Spinal cord (tissue), 9 donors: ENCODE measurements at regions not wholly inside any gene's neighbourhood (a gene's known extent, or its start where the extent isn't known, plus 50 kb on each side); places are given as distances from the start of the nearest gene placed in this dataset.

ENCODE experiments used
- DNase-seq, 6 donors: peaks; one replicate each; pipeline versions ENCODE4 v3.0.0 to v3.0.0-alpha.2; 2013 to 2015; ENCODE audit warnings: low spot score in 6 of 6, low read depth in 4 of 6
- H3K27ac ChIP-seq: one replicate; pipeline ENCODE4 v1.5.1; 2013; ENCODE audit warnings: low read depth, low read length, control low read depth
- H3K27me3 ChIP-seq: one replicate; pipeline ENCODE4 v1.6.1; 2013; ENCODE audit warnings: low read length; ENCODE audit not compliant: control insufficient read depth, insufficient read depth
- H3K36me3 ChIP-seq: one replicate; pipeline ENCODE4 v1.6.1; 2013; ENCODE audit warnings: low read length; ENCODE audit not compliant: control insufficient read depth, insufficient read depth
- H3K4me1 ChIP-seq: one replicate; pipeline ENCODE4 v1.6.1; 2013; ENCODE audit warnings: low read length; ENCODE audit not compliant: control insufficient read depth, insufficient read depth
- H3K4me3 ChIP-seq: one replicate; pipeline ENCODE4 v1.5.1; 2013; ENCODE audit warnings: low read depth, low read length, control low read depth
- H3K9me3 ChIP-seq: one replicate; pipeline ENCODE4 v1.6.1; 2013; ENCODE audit warnings: low read length; ENCODE audit not compliant: control insufficient read depth, insufficient read depth
- WGBS: methylation state at CpG from one replicate; pipeline ENCODE4 v1.1.5; 2013; ENCODE audit warnings: missing lambda C conversion rate; ENCODE audit not compliant: insufficient coverage; 5-methylcytosine and 5-hydroxymethylcytosine counted together
- donor health status: healthy.

GRCh38 chr4:10366628-10367027 is 90.6 kb downstream of the ZNF518B start:
- Histone ChIP-seq H3K9me3 (no peaks in the 10 kb centered on the region), H3K27me3 (no peaks in the 10 kb centered on the region), H3K4me3 (no peak overlapping the region), H3K4me1 (no peaks in the 10 kb centered on the region), H3K27ac (no peak overlapping the region), H3K36me3 (no peaks in the 10 kb centered on the region)
- DNase-seq: no peak

DNA sequence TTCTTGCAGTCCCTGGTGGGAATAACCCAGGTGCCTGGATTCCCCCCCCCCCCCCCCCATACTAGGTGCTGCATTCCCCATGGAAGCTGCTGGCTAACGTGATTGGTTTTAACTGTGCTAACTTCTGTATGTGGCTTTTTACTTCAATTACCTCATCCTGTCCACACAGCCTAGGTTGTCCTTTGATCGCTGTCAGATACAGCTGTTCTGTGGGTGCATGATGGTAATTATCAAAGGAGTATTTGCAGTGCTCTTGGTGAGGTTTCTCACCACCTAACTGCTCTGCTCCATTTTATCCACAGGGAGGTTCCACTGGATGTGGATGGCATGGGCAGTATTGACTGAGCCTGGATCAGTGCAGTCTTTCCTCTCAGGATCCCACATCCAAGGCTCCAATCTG is 93.0 kb downstream of the ZNF518B start:
- no peaks in the 10 kb centered on the region for H3K36me3 ChIP-seq

GRCh38 chr4:10354746-10355145 is 102.5 kb downstream of the ZNF518B start:
- no peaks in the 10 kb centered on the region for H3K4me1 ChIP-seq
- no peaks in the 10 kb centered on the region for H3K27me3 ChIP-seq
- no peaks in the 10 kb centered on the region for H3K9me3 ChIP-seq
- H3K36me3 ChIP-seq: no peaks in the 10 kb centered on the region
- H3K27ac ChIP-seq: no peak overlapping the region
- DNase-seq: no peak
- no peak overlapping the region for H3K4me3 ChIP-seq

More for the DNA sequence above, 93.0 kb downstream of the ZNF518B start:
- Histone ChIP-seq H3K4me3 (no peak overlapping the region), H3K4me1 (no peaks in the 10 kb centered on the region), H3K27ac (no peak overlapping the region), H3K27me3 (no peaks in the 10 kb centered on the region), H3K9me3 (no peaks in the 10 kb centered on the region)
- WGBS: no CpG with 5 or more reads among the region's 2 CpGs
- DNase-seq: no peak

- Histone ChIP-seq H3K27me3 (no peaks in the 10 kb centered on the region), H3K4me1 (no peaks in the 10 kb centered on the region), H3K4me3 (no peak overlapping the region)
Observed at GRCh38 chr4:10354225-10354624, 103.0 kb downstream of the ZNF518B start.

GRCh38 chr4:10353110-10353509 is 104.1 kb downstream of the ZNF518B start:
- no peak overlapping the region for H3K4me3 ChIP-seq
- H3K27me3 ChIP-seq: no peaks in the 10 kb centered on the region
- no peaks in the 10 kb centered on the region for H3K36me3 ChIP-seq
- no peaks in the 10 kb centered on the region for H3K9me3 ChIP-seq
- DNase-seq: no peak
- no peak overlapping the region for H3K27ac ChIP-seq
- no peaks in the 10 kb centered on the region for H3K4me1 ChIP-seq

More at GRCh38 chr4:10354225-10354624, 103.0 kb downstream of the ZNF518B start:
- Histone ChIP-seq H3K36me3 (no peaks in the 10 kb centered on the region), H3K27ac (no peak overlapping the region), H3K9me3 (no peaks in the 10 kb centered on the region)
- WGBS: 71% methylated on average over 2 of the region's 2 CpGs
- peak in 1 of 6 donors; percentile 10 for DNase-seq

DNA sequence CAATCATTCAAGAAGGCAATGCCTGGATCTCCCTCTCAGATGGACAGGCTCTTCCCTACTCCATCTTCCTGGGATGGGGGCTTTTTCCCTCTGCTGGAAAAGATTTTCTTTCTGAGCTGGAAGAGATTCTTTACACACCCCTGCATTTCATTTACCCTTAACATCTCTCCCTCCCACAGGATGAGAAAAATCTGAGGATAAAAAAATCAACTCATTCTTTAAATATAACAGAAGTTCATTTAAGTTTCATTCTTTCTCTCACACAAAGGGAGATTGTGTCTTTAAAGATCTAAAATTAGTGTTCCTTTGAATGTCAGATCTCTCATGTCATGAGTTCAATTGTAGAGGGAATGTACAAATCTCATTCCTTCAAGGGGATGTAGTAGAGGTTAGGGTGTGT is 109.0 kb downstream of the ZNF518B start:
- no peak overlapping the region for H3K27ac ChIP-seq
- no peak for DNase-seq
- no peaks in the 10 kb centered on the region for H3K4me1 ChIP-seq
- H3K9me3 ChIP-seq: no peaks in the 10 kb centered on the region
- no peaks in the 10 kb centered on the region for H3K36me3 ChIP-seq
- no peaks in the 10 kb centered on the region for H3K27me3 ChIP-seq
- no peak overlapping the region for H3K4me3 ChIP-seq

DNA sequence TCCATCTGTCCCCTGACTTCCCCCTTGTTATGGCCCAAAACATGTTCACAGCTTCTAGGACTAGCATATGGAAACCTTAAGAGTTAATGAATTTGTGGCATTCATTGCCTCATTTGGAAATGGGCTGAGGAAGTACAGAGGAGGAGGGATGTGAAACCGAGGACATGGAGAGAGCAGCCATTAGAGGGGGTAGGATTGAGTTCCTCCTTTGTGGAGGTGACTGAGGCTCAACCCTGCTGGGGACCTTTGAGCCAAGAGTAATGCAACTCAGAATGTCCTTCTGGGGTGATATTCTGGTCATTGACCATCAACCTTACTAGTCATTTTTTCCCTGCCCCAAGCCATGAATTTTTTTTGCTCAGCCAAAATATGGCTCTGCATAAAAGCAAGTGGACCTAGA is 109.4 kb downstream of the ZNF518B start:
- no peak for DNase-seq
- Histone ChIP-seq H3K27me3 (no peaks in the 10 kb centered on the region), H3K4me1 (no peaks in the 10 kb centered on the region), H3K9me3 (no peaks in the 10 kb centered on the region), H3K4me3 (no peak overlapping the region), H3K27ac (no peak overlapping the region), H3K36me3 (no peaks in the 10 kb centered on the region)
- WGBS: 38% methylated on average over 1 of the region's 1 CpG

DNA sequence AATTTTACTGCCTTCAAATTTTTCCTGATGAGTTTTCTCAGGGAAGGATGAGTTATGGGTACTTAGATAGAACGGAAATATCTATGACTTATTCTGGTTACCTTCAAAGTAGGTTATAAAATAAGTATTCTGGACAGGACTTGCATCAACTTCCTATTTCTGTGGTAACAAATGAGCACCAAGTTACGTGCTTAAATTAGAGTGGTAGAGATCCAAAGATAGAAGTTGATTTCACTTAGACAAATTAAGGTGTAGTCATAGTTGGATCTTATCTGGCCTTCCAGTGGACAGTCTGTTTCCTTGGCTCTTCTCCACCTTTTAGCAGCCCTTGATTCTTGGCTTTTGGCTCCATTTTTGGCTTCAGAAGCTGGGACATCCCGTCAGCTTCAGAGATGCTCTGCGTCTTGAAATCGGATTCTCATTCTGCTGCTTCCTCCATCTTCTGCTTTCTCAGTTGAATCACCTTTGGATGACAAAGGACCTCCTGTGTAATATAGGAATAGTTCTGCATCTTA is 109.9 kb downstream of the ZNF518B start:
- Histone ChIP-seq H3K27ac (no peak overlapping the region), H3K4me1 (no peaks in the 10 kb centered on the region), H3K36me3 (no peaks in the 10 kb centered on the region), H3K9me3 (no peaks in the 10 kb centered on the region), H3K27me3 (no peaks in the 10 kb centered on the region), H3K4me3 (no peak overlapping the region)
- 100% methylated on average over 1 of the region's 5 CpGs for WGBS
- no peak for DNase-seq

DNA sequence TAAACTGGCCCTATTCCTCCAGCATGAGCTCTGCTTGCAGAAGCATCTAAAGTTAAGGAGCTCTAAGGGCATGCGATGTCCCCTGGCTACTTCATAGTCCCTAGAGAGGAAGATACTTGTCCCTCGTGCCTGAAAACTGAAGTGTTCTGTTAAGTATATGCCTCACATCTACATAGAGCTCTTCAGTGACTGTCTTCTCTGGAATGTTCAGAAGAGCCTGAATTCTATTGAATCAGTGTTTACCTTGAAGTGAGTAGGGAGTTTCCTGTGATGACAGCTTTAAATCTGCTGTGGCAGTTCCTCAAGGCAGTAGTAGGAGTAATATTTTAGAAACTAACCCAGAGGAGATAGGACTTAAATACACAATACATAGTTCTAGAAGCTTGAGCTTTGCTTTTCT is 111.2 kb downstream of the ZNF518B start:
- DNase-seq: no peak
- WGBS: no CpG with 5 or more reads among the region's 2 CpGs
- H3K27ac ChIP-seq: no peak overlapping the region
- no peaks in the 10 kb centered on the region for H3K36me3 ChIP-seq
- no peak overlapping the region for H3K4me3 ChIP-seq
- no peaks in the 10 kb centered on the region for H3K9me3 ChIP-seq
- no peaks in the 10 kb centered on the region for H3K4me1 ChIP-seq
- no peaks in the 10 kb centered on the region for H3K27me3 ChIP-seq

- WGBS: 87% methylated on average over 3 of the region's 3 CpGs
- no peaks in the 10 kb centered on the region for H3K4me1 ChIP-seq
- no peaks in the 10 kb centered on the region for H3K9me3 ChIP-seq
- no peak overlapping the region for H3K4me3 ChIP-seq
- H3K36me3 ChIP-seq: no peaks in the 10 kb centered on the region
- no peaks in the 10 kb centered on the region for H3K27me3 ChIP-seq
- no peak overlapping the region for H3K27ac ChIP-seq
- DNase-seq: no peak
Observed at GRCh38 chr4:10345381-10345784, 111.8 kb downstream of the ZNF518B start.
